Stimulated activated CD8-positive, alpha-beta memory T cell treated with anti-CD3 and anti-CD28 coated beads, Interleukin-12 subunit alpha, Interleukin-12 subunit beta, amount 100 ng/mL, for 1 hour (primary cell): ENCODE measurements at regions not wholly inside any gene's neighbourhood (a gene's known extent, or its start where the extent isn't known, plus 50 kb on each side); places are given as distances from the start of the nearest gene placed in this dataset.

Experiments used
- DNase-seq: peaks from one replicate; pipeline ENCODE4 v3.0.0-alpha.2; 2020; ENCODE audit warnings: low read depth

DNA sequence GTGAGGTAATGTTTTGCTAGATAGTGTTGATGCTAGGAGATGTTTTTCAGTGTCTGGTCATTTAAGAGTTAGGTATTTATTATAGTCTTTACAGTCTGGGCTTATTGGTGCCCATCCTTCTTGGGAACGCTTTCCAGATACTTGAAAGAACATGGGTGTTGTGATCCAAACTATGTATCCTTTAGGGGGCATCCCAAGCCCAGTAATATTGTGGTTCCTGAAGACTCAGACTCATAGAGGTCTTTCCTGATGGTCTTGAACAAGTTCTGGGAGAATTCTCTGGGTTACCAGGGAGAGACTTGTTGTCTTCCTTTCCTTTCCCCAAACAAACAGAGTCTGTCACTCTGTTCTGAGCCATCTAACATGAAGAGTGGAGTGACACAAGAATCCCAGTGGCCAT lies 99.7 kb upstream of the LRRC3B start:
- DNase-seq, result no peak

DNA sequence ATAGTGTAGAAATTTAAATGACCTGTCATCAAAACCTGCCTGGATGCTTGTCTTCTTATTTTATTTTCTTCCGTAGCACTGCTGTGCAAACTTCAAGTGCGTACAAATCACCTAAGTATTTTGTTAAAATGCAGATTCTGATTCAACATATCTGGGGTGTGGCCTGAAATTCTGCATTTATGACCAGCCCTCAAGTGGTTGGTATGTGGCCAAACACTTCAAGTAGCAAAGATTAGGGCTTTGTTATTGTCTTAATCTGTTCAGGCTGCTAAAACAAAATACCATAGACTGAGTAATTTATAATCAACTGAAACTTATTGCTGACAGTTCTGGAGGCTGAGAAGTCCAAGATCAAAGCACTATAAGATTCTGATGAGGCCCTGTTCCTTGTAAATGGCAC lies 97.6 kb upstream of the LRRC3B start:
- DNase-seq, result no peak

DNA sequence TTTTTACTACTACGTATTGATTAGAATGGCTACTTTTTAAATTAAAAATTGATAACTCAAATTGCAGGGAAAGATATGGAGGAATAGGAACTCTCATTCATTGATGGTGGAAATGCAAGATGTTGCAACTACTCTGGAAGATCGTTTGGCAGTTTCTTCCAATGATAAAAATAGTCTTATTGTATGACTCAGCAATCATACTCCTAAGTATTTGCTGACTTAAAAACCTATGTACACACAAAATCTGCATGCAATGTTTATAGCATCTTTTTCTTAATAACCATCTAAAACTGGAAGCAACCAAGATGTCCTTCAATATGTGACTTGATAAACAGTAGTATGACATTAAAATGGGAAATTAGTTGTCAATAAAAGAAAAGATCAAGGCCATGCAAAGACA lies 87.4 kb upstream of the LRRC3B start:
- no peak for DNase-seq

DNA sequence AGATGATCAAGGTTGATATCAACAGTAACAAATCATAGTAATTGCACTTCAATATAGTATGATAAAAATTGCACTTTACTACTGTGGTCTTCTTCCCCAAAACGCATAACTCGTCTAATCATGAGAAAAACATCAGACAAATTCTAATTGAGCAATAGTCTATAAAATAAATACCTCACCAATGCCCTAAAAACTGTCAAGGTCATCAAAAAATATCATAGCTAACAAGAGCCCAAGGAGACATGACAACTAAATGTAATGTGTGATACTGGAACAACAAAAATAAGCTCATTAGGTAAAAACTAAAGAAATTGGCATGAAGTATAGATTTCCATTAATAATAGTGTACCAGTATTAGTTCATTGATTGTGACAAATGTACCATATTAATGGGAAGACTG lies 85.6 kb upstream of the LRRC3B start:
- DNase-seq, result no peak

DNA sequence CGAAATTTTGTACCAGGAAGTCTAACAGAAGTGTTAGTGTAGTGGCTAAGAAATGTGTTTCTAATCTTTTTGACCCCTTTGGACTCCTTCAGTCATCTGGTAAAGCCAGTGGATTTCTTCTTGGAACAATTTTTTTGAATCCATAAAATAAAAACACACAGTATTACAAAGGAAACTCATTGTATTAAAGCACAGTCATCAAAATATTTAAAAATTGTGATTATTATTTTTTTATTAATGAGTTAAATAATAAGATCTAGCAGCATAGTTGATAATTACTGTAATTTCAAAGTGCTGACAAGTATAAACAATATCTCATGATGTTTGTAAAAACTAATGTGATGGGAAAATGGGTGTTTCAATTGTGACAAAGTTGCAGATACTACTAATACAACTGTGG lies 72.2 kb upstream of the LRRC3B start:
- no peak for DNase-seq

- no peak for DNase-seq
These were observed 65.9 kb upstream of the LRRC3B start for GRCh38 chr3:26556637-26557036.

DNA sequence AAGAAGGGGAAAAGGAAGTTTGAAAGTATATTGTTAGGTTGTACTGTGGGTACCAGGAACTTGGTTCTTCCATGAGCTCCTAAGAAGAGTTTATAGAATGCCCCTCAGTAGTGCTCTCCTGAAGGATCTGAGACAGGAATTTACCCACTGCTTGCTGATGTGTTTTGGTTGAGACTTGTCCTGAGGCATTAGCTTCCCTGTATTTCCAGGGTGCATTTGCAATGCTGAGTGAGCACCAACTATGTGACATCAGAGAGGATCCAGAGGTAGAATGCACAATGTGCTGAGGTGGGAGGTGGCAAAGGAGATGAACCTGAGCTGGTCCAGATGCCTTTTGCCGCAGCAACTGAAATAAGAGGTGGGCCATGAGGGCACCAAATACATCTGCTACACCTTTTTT lies 64.3 kb upstream of the LRRC3B start:
- no peak for DNase-seq

DNA sequence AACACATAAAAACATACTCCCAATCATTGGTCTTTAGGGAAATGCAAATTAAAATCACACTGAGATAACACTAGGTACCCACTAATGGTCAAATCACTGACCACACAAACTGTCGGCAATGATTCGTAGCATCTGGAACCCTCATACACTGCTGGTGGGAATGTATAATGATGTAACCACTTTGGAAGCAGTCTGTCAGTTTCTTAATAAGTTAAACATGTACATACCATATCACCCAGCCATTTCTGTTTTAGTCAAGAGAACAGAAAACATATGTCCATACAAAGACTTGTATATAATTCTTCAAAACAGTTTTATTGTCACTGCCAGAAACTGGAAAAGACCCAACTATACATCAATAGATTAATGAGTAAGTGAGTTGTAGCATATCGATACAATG lies 63.3 kb upstream of the LRRC3B start:
- DNase-seq, result no peak

DNA sequence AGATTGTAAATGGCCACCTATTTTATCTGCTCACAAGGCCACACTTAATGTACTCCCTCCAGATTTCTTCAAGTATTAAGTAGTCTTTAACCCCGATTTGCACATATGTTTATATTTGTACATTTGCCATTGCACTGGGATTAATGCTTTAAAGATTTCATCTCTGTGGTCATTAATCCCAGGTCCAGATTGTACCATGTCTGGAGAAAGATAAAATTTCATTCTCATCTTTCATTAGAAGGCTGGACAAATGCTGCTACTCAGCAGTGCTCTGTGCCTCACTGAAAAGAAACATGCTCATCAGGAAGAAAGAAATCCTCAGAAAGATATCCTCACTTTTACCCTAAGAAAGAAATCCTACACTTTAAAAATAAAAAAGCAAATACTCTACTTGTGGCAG lies 62.5 kb upstream of the LRRC3B start:
- no peak for DNase-seq

DNA sequence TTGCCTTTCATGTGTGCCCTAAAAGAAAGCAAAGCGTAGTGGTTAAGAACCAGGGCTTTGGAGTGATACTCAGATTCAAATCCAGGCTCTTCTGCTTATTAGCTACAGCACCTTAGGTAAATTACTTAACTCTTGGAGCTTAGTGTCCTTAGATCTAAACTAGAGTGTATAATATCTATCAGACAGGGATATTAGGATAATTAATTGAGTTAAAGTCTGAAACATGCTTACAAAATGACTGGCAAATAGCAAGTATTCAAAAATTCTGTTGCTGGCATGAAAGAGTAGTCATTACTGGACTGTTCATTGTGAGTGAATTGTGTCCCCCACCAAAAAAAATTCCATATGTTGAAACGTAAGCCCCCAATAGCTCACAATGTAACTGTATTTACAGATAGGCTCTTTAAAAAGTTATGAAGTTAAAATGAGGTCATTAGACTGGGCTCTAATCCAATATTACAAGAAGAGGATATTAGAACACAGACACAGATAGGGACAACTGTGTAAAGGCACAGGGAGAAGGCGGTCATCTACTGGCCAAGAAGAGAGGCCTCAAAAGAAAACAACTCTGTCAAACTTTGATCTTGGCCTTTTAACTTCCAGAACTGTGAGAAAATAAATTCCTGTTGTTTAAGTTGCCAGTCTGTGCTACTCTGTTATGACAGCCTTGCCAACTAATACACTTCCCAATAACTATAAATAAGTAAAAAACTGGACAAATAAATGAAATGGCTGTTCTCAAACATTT lies 60.4 kb upstream of the LRRC3B start:
- no peak for DNase-seq
